PC-3 (cell line): ENCODE measurements at regions not wholly inside any gene's neighbourhood (a gene's known extent, or its start where the extent isn't known, plus 50 kb on each side); places are given as distances from the start of the nearest gene placed in this dataset.

Source experiments
- EZH2 ChIP-seq: fragments of 300-600 bp; sonication (generic); IDR thresholded peaks from one replicate; pipeline ENCODE4 v1.6.1; 2017; ENCODE audit warnings: antibody characterized with exemption, mild to moderate bottlenecking, low read length; ENCODE audit not compliant: unreplicated experiment
- EZH2phosphoT487 ChIP-seq: fragments of 300-600 bp; sonication (generic); IDR thresholded peaks from 2 replicates; pipeline ENCODE4 v1.6.1; 2018; ENCODE audit warnings: mild to moderate bottlenecking, antibody characterized with exemption, low read length, borderline replicate concordance
- TF ChIP-seq, protein P1 (sequence below): fragments of 300-600 bp; sonication (generic); conservative IDR thresholded peaks from 2 replicates; pipeline ENCODE4 v1.5.1; 2017; ENCODE audit warnings: antibody characterized with exemption, low read depth, mild to moderate bottlenecking, low read length

GRCh38 chr20:37598575-37599342 lies 71.1 kb upstream of the BLCAP start:
- TF ChIP-seq, protein P1, sequence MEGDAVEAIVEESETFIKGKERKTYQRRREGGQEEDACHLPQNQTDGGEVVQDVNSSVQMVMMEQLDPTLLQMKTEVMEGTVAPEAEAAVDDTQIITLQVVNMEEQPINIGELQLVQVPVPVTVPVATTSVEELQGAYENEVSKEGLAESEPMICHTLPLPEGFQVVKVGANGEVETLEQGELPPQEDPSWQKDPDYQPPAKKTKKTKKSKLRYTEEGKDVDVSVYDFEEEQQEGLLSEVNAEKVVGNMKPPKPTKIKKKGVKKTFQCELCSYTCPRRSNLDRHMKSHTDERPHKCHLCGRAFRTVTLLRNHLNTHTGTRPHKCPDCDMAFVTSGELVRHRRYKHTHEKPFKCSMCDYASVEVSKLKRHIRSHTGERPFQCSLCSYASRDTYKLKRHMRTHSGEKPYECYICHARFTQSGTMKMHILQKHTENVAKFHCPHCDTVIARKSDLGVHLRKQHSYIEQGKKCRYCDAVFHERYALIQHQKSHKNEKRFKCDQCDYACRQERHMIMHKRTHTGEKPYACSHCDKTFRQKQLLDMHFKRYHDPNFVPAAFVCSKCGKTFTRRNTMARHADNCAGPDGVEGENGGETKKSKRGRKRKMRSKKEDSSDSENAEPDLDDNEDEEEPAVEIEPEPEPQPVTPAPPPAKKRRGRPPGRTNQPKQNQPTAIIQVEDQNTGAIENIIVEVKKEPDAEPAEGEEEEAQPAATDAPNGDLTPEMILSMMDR = no peak
- TF ChIP-seq EZH2phosphoT487 (no peak), EZH2 (no peak)
